Breast epithelium (tissue), 4 donors: ENCODE measurements at regions not wholly inside any gene's neighbourhood (a gene's known extent, or its start where the extent isn't known, plus 50 kb on each side); places are given as distances from the start of the nearest gene placed in this dataset.

Source experiments
- DNase-seq, 2 donors: peaks; one replicate each; pipeline ENCODE4 v3.0.0-alpha.2; 2019; ENCODE audit warnings: low spot score in 2 of 2
- H3K27ac ChIP-seq, 2 donors: fragments of 200-600 bp; sonication (generic) in 1 of 2; one replicate each; pipeline ENCODE4 v1.5.1; 2016 to 2019; ENCODE audit warnings: mild to moderate bottlenecking in 1 of 2
- H3K27me3 ChIP-seq, 2 donors: fragments of 200-600 bp; sonication (generic) in 1 of 2; one replicate each; pipeline versions ENCODE4 v1.5.1 to v1.6.0; 2017 to 2019; ENCODE audit warnings: control low read depth in 1 of 2, mild to moderate bottlenecking in 1 of 2
- H3K36me3 ChIP-seq: fragments of 200-600 bp; one replicate; pipeline ENCODE4 v1.5.1; 2019
- H3K4me1 ChIP-seq, 2 donors: fragments of 200-600 bp; sonication (generic); one replicate each; pipeline ENCODE4 v1.5.1; 2016 to 2019; ENCODE audit warnings: control low read depth in 1 of 2
- H3K4me3 ChIP-seq, 3 donors: fragments of 200-600 bp; sonication (generic); 1 replicate in 2 of 3; 2 replicates in 1 of 3; pipeline ENCODE4 v1.5.1; 2016 to 2019; ENCODE audit warnings: mild to moderate bottlenecking in 3 of 3, moderate library complexity in 2 of 3
- H3K9me3 ChIP-seq, 2 donors: fragments of 200-600 bp; sonication (generic) in 1 of 2; one replicate each; pipeline ENCODE4 v1.5.1; 2016 to 2019; ENCODE audit warnings: control low read depth in 1 of 2
- CTCF ChIP-seq, 3 donors: fragments of 450-650 bp; IDR thresholded peaks; one replicate each; pipeline ENCODE4 v1.5.1; 2016 to 2017; ENCODE audit warnings: antibody characterized with exemption in 3 of 3, mild to moderate bottlenecking in 3 of 3, moderate library complexity in 3 of 3
- POLR2A ChIP-seq: fragments of 450-650 bp; IDR thresholded peaks from one replicate; pipeline ENCODE4 v1.6.1; 2016; ENCODE audit warnings: antibody characterized with exemption, mild to moderate bottlenecking, moderate library complexity
- POLR2AphosphoS5 ChIP-seq, 3 donors: sonication (generic); formaldehyde crosslinking; IDR thresholded peaks; one replicate each; pipeline ENCODE4 v1.6.1; 2017; ENCODE audit warnings: antibody characterized with exemption in 3 of 3
- intact Hi-C: fragments of 100-400 bp; cut with DNase I; formaldehyde crosslinking; loops from one replicate; pipeline ENCODE4 v1.15.1; 2023; ENCODE audit warnings: low total_unique reads

- intact Hi-C loops, result no loop called here
- no peak for TF ChIP-seq POLR2AphosphoS5 (IDR thresholded peaks at IDR 0.05)
- no peak for TF ChIP-seq CTCF (IDR thresholded peaks at IDR 0.05)
- no peak for TF ChIP-seq POLR2A
- no peak overlapping the region for H3K27ac ChIP-seq
- no peaks in the 10 kb centered on the region for H3K4me1 ChIP-seq
- DNase-seq, result no peak
- H3K27me3 ChIP-seq, result no peaks in the 10 kb centered on the region
- H3K4me3 ChIP-seq, result no peak overlapping the region
- no peaks in the 10 kb centered on the region for H3K36me3 ChIP-seq
- H3K9me3 ChIP-seq, result no peaks in the 10 kb centered on the region
These were observed 112.5 kb upstream of the ERCC6L2 start for GRCh38 chr9:95763006-95763405.

- Histone ChIP-seq H3K27me3 (no peaks in the 10 kb centered on the region), H3K4me3 (no peak overlapping the region), H3K4me1 (no peaks in the 10 kb centered on the region), H3K36me3 (no peaks in the 10 kb centered on the region), H3K27ac (no peak overlapping the region), H3K9me3 (no peaks in the 10 kb centered on the region)
- intact Hi-C loops, result no loop called here
- DNase-seq, result no peak
- TF ChIP-seq POLR2A, result no peak
- no peak for TF ChIP-seq POLR2AphosphoS5 (IDR thresholded peaks at IDR 0.05)
- TF ChIP-seq CTCF (IDR thresholded peaks at IDR 0.05), result no peak
These were observed 113.2 kb upstream of the ERCC6L2 start for GRCh38 chr9:95762322-95762721.

GRCh38 chr9:95760791-95761190, 114.7 kb upstream of the ERCC6L2 start:
- Histone ChIP-seq H3K27me3 (no peaks in the 10 kb centered on the region), H3K4me1 (no peaks in the 10 kb centered on the region), H3K9me3 (no peaks in the 10 kb centered on the region), H3K36me3 (no peaks in the 10 kb centered on the region), H3K4me3 (no peak overlapping the region), H3K27ac (no peak overlapping the region)
- TF ChIP-seq POLR2AphosphoS5 (IDR thresholded peaks at IDR 0.05) (no peak), CTCF (IDR thresholded peaks at IDR 0.05) (no peak), POLR2A (no peak)
- DNase-seq, result no peak
- intact Hi-C loops, result no loop called here

DNA sequence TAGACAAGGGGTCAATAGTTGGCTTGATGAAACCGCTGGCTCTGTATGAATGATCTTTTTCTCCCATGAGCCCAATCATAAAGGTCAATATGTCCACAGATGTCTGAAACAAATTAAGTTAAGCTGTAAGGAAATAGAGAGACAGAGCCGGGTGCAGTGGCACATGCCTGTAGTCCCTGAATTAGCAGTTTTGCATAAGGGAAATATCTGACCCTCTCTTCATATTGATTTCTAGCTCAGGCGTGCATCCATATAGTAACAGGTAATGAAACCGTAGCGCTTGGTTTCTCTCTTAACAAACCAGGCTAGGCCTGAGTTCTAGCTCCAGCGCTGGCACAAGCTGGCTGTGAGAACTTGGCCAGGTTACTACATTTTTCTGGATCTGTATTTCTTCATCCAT, 118.1 kb upstream of the ERCC6L2 start:
- Histone ChIP-seq H3K4me1 (no peaks in the 10 kb centered on the region), H3K27me3 (peaks cover 0 to 5% of the 10 kb centered on the region in 2 donors), H3K27ac (peak overlapping the region; percentile 64 to 71), H3K36me3 (no peaks in the 10 kb centered on the region), H3K9me3 (no peaks in the 10 kb centered on the region), H3K4me3 (no peak overlapping the region)
- DNase-seq, result no peak
- no peak for TF ChIP-seq POLR2AphosphoS5 (IDR thresholded peaks at IDR 0.05)
- no peak for TF ChIP-seq POLR2A
- no peak for TF ChIP-seq CTCF (IDR thresholded peaks at IDR 0.05)
- intact Hi-C loops, result no loop called here

DNA sequence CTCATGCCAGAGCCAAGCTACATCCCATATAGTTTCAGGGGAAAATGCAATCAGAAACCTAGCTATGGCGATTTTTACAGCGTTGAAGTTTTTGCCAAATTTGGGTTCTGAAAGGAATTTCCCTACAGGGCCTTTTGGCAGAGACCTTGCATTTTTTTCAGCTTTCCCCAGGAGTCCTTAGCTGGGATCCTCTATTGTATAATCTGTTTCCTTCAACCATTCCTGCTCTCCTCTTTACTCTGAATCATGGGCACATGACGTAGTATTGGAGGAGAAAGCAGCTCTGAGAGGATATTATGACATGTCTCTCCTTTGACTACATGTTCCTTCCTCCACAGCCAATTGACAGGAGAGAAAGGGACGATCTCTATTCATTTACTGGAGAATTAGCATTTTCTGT, 118.5 kb upstream of the ERCC6L2 start:
- TF ChIP-seq CTCF (IDR thresholded peaks at IDR 0.05) (no peak), POLR2AphosphoS5 (IDR thresholded peaks at IDR 0.05) (no peak), POLR2A (no peak)
- Histone ChIP-seq H3K4me1 (no peaks in the 10 kb centered on the region), H3K9me3 (no peaks in the 10 kb centered on the region), H3K27ac (peak overlapping the region; percentile 64 to 71), H3K4me3 (no peak overlapping the region), H3K36me3 (no peaks in the 10 kb centered on the region), H3K27me3 (peaks cover 0 to 9% of the 10 kb centered on the region in 2 donors)
- DNase-seq, result peak in 1 of 2 donors; percentile 26
- intact Hi-C loops, result no loop called here
